Suppressor macrophage treated with lipopolysaccharide for 4 hours (primary cell): ENCODE measurements at regions not wholly inside any gene's neighbourhood (a gene's known extent, or its start where the extent isn't known, plus 50 kb on each side); places are given as distances from the start of the nearest gene placed in this dataset.

ENCODE experiments used
- DNase-seq: peaks from one replicate; pipeline ENCODE4 v3.0.0-alpha.2; 2020

GRCh38 chr17:72394531-72394930, 273.7 kb downstream of the SOX9 start:
- DNase-seq: no peak

GRCh38 chr17:72396121-72396520, 275.3 kb downstream of the SOX9 start:
- no peak for DNase-seq

- no peak for DNase-seq
Observed at GRCh38 chr17:72397223-72397667, 276.4 kb downstream of the SOX9 start.

- DNase-seq: no peak
Observed at GRCh38 chr17:72397687-72398086, 276.9 kb downstream of the SOX9 start.

GRCh38 chr17:72399023-72399607, 278.3 kb downstream of the SOX9 start:
- DNase-seq: no peak

GRCh38 chr17:72399608-72400487, 279.0 kb downstream of the SOX9 start:
- no peak for DNase-seq

GRCh38 chr17:72400488-72400827, 279.6 kb downstream of the SOX9 start:
- no peak for DNase-seq

- no peak for DNase-seq
Observed at GRCh38 chr17:72400863-72401262, 280.0 kb downstream of the SOX9 start.

- no peak for DNase-seq
Observed at GRCh38 chr17:72401883-72402726, 281.3 kb downstream of the SOX9 start.

GRCh38 chr17:72402727-72403210, 281.9 kb downstream of the SOX9 start:
- DNase-seq: no peak

GRCh38 chr17:72403713-72404209, 282.9 kb downstream of the SOX9 start:
- DNase-seq: no peak

- no peak for DNase-seq
Observed at GRCh38 chr17:72404872-72405271, 284.1 kb downstream of the SOX9 start.

- DNase-seq: no peak
Observed at GRCh38 chr17:72405662-72406230, 284.9 kb downstream of the SOX9 start.

GRCh38 chr17:72406498-72406897, 285.7 kb downstream of the SOX9 start:
- DNase-seq: no peak

GRCh38 chr17:72407336-72407909, 286.6 kb downstream of the SOX9 start:
- no peak for DNase-seq

GRCh38 chr17:72407931-72408330, 287.1 kb downstream of the SOX9 start:
- DNase-seq: no peak

GRCh38 chr17:72408641-72409040, 287.8 kb downstream of the SOX9 start:
- DNase-seq: no peak

- DNase-seq: no peak
Observed at GRCh38 chr17:72409405-72410002, 288.7 kb downstream of the SOX9 start.

- no peak for DNase-seq
Observed at GRCh38 chr17:72411124-72411563, 290.3 kb downstream of the SOX9 start.

- DNase-seq: no peak
Observed at GRCh38 chr17:72412650-72413076, 291.8 kb downstream of the SOX9 start.

- DNase-seq: no peak
Observed at GRCh38 chr17:72413077-72414031, 292.5 kb downstream of the SOX9 start.
